Chondrocyte (in vitro differentiated cells): ENCODE measurements at regions not wholly inside any gene's neighbourhood (a gene's known extent, or its start where the extent isn't known, plus 50 kb on each side); places are given as distances from the start of the nearest gene placed in this dataset.

Experiments used
- DNase-seq: peaks from one replicate; pipeline ENCODE4 v3.0.0; 2021; ENCODE audit warnings: mixed read lengths, low spot score
- H3K27ac Mint-ChIP-seq: one replicate; pipeline ENCODE4 v1.8.0; 2021; ENCODE audit warnings: mild to moderate bottlenecking, moderate library complexity, mixed read lengths; ENCODE audit not compliant: unreplicated experiment
- H3K27me3 Mint-ChIP-seq: 2 replicates; pipeline ENCODE4 v1.8.0; 2021; ENCODE audit warnings: low read depth, mixed read lengths
- H3K36me3 Mint-ChIP-seq: 2 replicates; pipeline ENCODE4 v1.8.0; 2021; ENCODE audit warnings: low read depth, mixed read lengths
- H3K4me1 Mint-ChIP-seq: 2 replicates; pipeline ENCODE4 v1.8.0; 2021; ENCODE audit warnings: low read depth, mild to moderate bottlenecking, mixed read lengths
- H3K4me3 Mint-ChIP-seq: one replicate; pipeline ENCODE4 v1.8.0; 2021; ENCODE audit warnings: mild to moderate bottlenecking, moderate library complexity, mixed read lengths; ENCODE audit not compliant: unreplicated experiment
- H3K9me3 Mint-ChIP-seq: 2 replicates; pipeline ENCODE4 v1.8.0; 2021; ENCODE audit warnings: low read depth, mixed read lengths
- CTCF ChIP-seq: fragments of 200-600 bp; sonication (generic); IDR thresholded peaks from 2 replicates; pipeline ENCODE4 v1.5.0; 2021; ENCODE audit warnings: antibody characterized with exemption, mild to moderate bottlenecking, moderate library complexity

GRCh38 chr3:14274612-14274936 lies 96.0 kb downstream of the LSM3 start:
- no peak for DNase-seq
- Mint-ChIP-seq H3K4me3 (no peak overlapping the region), H3K27ac (no peak overlapping the region), H3K36me3 (no peaks in the 10 kb centered on the region), H3K27me3 (peaks cover 5% of the 10 kb centered on the region), H3K9me3 (no peaks in the 10 kb centered on the region), H3K4me1 (no peaks in the 10 kb centered on the region)
- TF ChIP-seq CTCF: no peak

- no peak overlapping the region for H3K4me3 Mint-ChIP-seq
- no peak for DNase-seq
- no peaks in the 10 kb centered on the region for H3K36me3 Mint-ChIP-seq
Observed at GRCh38 chr3:14274999-14275961, 96.7 kb downstream of the LSM3 start.

DNA sequence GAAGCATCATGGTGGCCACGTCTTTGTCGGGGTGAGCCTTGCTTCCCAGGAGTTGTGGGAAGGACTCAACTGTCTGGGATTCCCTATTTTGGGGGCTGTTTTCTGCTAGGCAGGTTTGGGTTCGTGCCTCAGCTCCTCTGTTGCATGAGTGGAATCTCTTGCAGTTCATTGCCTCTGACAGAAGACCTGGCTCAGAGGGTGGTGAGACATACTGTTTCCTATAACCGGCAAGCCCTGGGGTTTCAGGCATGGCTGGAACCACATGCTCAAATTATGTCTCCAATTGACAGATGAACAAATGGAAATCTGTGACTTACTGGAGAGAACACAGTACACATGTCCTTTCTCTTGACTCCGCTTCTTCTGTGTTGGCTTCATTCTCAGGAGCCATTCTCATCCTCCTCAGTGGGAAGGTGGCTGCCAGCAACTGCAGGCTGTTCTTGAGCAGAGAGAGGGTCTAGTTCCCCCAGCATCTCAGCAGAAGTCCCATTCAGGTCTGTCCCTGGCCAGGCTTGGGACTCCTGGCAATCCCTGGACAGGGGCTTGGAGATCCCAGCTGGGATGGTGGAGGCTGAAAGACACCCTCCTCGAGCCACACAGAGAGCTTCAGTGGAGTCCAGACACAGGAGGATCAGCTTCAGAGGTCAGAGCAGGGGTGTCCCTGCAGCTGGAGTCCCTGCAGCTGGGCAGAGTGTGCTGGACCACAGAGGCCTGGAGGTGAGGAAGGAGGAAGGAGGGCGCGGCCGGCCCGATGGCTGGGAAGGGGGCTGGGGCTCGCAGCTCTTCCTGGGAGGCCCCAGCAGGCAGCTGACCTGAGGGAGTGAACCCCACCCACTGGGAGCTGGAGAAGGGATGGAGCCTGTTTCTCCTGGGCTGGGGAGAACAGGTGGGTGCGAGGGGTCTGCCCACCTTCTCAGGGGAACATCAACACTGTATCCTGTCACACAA lies 97.6 kb downstream of the LSM3 start:
- H3K27me3 Mint-ChIP-seq: peaks cover 4% of the 10 kb centered on the region
- no peaks in the 10 kb centered on the region for H3K36me3 Mint-ChIP-seq
- H3K9me3 Mint-ChIP-seq: no peaks in the 10 kb centered on the region
- H3K27ac Mint-ChIP-seq: no peak overlapping the region
- no peak overlapping the region for H3K4me3 Mint-ChIP-seq
- DNase-seq: no peak
- H3K4me1 Mint-ChIP-seq: peaks cover 4% of the 10 kb centered on the region
- no peak for TF ChIP-seq CTCF

More at GRCh38 chr3:14274999-14275961, 96.7 kb downstream of the LSM3 start:
- H3K27me3 Mint-ChIP-seq: peaks cover 3% of the 10 kb centered on the region
- peak; percentile 57 for TF ChIP-seq CTCF
- H3K9me3 Mint-ChIP-seq: no peaks in the 10 kb centered on the region
- peaks cover 3% of the 10 kb centered on the region for H3K4me1 Mint-ChIP-seq
- H3K27ac Mint-ChIP-seq: no peak overlapping the region

- no peaks in the 10 kb centered on the region for H3K9me3 Mint-ChIP-seq
Observed at GRCh38 chr3:14277557-14277956, 98.9 kb downstream of the LSM3 start.

More at GRCh38 chr3:14277557-14277956, 98.9 kb downstream of the LSM3 start:
- H3K36me3 Mint-ChIP-seq: no peaks in the 10 kb centered on the region
- peaks cover 4% of the 10 kb centered on the region for H3K27me3 Mint-ChIP-seq
- TF ChIP-seq CTCF: no peak
- no peak overlapping the region for H3K4me3 Mint-ChIP-seq
- H3K4me1 Mint-ChIP-seq: peaks cover 4% of the 10 kb centered on the region
- no peak overlapping the region for H3K27ac Mint-ChIP-seq
- no peak for DNase-seq
